HL-60 (cell line): ENCODE measurements at regions not wholly inside any gene's neighbourhood (a gene's known extent, or its start where the extent isn't known, plus 50 kb on each side); places are given as distances from the start of the nearest gene placed in this dataset.

ENCODE experiments used
- GABPA ChIP-seq: IDR thresholded peaks from 2 replicates; pipeline ENCODE4 v1.6.1; 2012; ENCODE audit warnings: low read depth
- POLR2AphosphoS5 ChIP-seq: IDR thresholded peaks from 2 replicates; pipeline ENCODE4 v1.6.1; 2012; ENCODE audit warnings: low read depth
- SPI1 ChIP-seq: IDR thresholded peaks from 2 replicates; pipeline ENCODE4 v1.6.1; 2012; ENCODE audit warnings: low read depth, mild to moderate bottlenecking, borderline replicate concordance
- TF ChIP-seq, protein P1 (sequence below): IDR thresholded peaks from one replicate; pipeline ENCODE4 v1.5.1; 2011; ENCODE audit warnings: low read length, control low read depth, inconsistent platforms; ENCODE audit not compliant: insufficient read depth
- TF ChIP-seq, protein P2 (sequence below): IDR thresholded peaks from 2 replicates; pipeline ENCODE4 v1.6.1; 2012; ENCODE audit warnings: low read depth; ENCODE audit not compliant: insufficient replicate concordance

DNA sequence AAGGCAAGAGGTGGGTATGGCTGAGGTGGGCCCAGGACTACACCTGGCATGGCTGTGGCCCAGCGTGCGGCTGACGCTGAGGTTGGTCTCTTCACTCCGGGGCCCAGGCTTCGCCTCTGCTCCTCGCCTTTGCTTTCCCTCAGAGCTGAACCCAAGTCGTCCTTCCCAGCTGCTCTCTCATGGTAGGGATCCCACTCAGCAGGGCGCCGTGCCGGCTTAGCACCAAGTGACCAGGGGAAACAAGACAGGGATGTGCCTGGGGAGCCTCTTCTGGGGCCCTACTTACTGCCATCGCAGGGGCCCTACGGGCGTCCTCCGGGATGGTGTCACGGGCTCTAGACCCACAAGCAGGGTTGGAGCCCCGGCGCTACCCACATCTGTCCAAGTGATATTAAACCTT, 138.1 kb upstream of the ALKAL2 start:
- TF ChIP-seq, protein P1, sequence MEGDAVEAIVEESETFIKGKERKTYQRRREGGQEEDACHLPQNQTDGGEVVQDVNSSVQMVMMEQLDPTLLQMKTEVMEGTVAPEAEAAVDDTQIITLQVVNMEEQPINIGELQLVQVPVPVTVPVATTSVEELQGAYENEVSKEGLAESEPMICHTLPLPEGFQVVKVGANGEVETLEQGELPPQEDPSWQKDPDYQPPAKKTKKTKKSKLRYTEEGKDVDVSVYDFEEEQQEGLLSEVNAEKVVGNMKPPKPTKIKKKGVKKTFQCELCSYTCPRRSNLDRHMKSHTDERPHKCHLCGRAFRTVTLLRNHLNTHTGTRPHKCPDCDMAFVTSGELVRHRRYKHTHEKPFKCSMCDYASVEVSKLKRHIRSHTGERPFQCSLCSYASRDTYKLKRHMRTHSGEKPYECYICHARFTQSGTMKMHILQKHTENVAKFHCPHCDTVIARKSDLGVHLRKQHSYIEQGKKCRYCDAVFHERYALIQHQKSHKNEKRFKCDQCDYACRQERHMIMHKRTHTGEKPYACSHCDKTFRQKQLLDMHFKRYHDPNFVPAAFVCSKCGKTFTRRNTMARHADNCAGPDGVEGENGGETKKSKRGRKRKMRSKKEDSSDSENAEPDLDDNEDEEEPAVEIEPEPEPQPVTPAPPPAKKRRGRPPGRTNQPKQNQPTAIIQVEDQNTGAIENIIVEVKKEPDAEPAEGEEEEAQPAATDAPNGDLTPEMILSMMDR: no peak
- no peak for TF ChIP-seq POLR2AphosphoS5
- TF ChIP-seq, protein P2, sequence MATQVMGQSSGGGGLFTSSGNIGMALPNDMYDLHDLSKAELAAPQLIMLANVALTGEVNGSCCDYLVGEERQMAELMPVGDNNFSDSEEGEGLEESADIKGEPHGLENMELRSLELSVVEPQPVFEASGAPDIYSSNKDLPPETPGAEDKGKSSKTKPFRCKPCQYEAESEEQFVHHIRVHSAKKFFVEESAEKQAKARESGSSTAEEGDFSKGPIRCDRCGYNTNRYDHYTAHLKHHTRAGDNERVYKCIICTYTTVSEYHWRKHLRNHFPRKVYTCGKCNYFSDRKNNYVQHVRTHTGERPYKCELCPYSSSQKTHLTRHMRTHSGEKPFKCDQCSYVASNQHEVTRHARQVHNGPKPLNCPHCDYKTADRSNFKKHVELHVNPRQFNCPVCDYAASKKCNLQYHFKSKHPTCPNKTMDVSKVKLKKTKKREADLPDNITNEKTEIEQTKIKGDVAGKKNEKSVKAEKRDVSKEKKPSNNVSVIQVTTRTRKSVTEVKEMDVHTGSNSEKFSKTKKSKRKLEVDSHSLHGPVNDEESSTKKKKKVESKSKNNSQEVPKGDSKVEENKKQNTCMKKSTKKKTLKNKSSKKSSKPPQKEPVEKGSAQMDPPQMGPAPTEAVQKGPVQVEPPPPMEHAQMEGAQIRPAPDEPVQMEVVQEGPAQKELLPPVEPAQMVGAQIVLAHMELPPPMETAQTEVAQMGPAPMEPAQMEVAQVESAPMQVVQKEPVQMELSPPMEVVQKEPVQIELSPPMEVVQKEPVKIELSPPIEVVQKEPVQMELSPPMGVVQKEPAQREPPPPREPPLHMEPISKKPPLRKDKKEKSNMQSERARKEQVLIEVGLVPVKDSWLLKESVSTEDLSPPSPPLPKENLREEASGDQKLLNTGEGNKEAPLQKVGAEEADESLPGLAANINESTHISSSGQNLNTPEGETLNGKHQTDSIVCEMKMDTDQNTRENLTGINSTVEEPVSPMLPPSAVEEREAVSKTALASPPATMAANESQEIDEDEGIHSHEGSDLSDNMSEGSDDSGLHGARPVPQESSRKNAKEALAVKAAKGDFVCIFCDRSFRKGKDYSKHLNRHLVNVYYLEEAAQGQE: no peak
- TF ChIP-seq GABPA: no peak
- no peak for TF ChIP-seq SPI1
